ENCODE measurements at regions not wholly inside any gene's neighbourhood (a gene's known extent, or its start where the extent isn't known, plus 50 kb on each side); places are given as distances from the start of the nearest gene placed in this dataset.
A peak's percentile ranks its signal among the peaks of the same experiment; 100 is the strongest.

- DNase-seq: no peak
These were observed 195.2 kb downstream of the MDFIC start for GRCh38 chr7:115116773-115117715.

DNA sequence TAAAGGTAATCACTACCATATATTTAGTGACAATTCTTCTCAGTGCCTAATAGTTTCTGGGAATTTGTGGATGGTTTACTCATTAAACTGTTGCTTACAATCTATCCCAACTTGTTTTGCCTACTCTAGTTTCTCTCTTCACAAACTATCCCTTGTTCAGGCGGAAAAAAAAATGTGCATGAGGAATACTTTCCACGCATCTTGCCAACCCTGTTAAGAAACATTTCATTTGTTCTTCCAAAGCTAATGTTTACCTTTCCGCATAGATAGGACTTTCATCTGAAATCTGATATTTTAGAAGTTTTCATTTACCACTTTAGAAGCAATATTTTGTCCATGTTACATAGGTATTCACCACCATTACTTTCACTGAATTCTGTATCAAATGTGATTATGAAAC is 191.9 kb downstream of the MDFIC start:
- no peak for DNase-seq

GRCh38 chr7:115113131-115113530 is 191.2 kb downstream of the MDFIC start:
- DNase-seq: no peak

- DNase-seq: no peak
These were observed 188.6 kb downstream of the MDFIC start for GRCh38 chr7:115110523-115110922.

GRCh38 chr7:115106316-115106715 is 184.4 kb downstream of the MDFIC start:
- no peak for DNase-seq

- no peak for DNase-seq
These were observed 180.8 kb downstream of the MDFIC start for GRCh38 chr7:115102738-115103137.

DNA sequence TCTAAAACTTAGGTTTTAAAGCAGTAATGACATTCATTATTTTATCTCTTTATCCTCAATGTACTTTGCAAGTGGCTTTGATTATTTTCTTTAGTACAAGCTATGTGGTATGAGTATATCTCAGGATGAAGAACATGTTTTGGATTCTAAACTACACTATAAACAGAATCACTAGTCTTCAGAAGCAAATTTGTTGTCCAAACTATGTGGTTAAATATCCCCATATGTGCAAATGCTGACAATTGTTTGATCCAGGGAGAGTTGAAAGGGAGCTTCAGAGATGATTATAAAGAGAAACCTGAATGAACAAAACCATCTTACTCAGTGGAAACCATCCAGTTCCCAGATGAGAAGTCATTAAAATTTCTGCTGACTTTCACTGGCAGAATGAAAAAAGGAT is 179.3 kb downstream of the MDFIC start:
- no peak for DNase-seq

GRCh38 chr7:115099906-115100305 is 178.0 kb downstream of the MDFIC start:
- no peak for DNase-seq

DNA sequence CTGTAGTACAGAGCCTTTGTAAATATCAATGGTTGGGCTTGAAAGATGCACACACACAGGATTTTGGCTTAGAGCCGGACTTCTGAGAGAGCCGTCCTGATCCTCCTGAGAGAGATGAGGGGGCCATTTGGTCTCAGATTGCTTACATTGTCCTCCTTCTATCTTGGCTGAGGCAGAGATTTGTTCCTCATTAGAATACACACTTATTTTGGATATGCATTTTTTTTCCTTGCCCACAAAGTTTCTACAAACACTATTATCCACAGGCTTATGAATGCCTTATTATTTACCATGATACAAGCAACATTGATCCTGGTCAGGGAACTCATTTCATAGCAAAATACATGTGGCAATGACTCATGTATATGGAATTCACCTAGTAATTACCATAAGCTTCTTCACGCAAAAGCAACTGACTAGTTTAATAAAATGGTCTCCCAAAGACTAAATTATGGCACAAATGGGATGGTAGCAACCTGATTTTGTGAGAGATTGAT is 175.3 kb downstream of the MDFIC start:
- peak in 1 of 2 experiments; percentile 28 for DNase-seq

GRCh38 chr7:115096262-115096661 is 174.4 kb downstream of the MDFIC start:
- no peak for DNase-seq

- DNase-seq: no peak
These were observed 172.3 kb downstream of the MDFIC start for GRCh38 chr7:115094163-115094562.

GRCh38 chr7:115088893-115089292 is 167.0 kb downstream of the MDFIC start:
- no peak for DNase-seq

DNA sequence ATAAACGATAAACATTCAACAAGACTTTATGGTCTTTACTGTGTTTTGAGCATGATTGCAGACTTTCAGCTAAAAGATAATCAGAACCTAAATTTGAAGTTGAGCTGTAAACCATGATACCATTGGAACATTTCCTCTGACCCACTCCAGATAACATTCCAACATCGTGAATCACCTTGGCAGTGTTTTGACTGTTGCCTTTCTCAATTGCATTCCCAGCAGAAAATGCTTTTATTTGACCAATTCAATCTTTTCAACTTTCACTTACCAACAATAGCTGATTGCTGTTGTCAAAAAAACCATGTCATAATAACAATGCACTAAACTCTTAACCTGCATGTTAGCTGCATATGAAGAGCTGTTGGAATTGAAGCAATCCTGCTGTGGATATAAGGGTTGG is 165.5 kb downstream of the MDFIC start:
- DNase-seq: peak in 1 of 2 experiments; percentile 72

DNA sequence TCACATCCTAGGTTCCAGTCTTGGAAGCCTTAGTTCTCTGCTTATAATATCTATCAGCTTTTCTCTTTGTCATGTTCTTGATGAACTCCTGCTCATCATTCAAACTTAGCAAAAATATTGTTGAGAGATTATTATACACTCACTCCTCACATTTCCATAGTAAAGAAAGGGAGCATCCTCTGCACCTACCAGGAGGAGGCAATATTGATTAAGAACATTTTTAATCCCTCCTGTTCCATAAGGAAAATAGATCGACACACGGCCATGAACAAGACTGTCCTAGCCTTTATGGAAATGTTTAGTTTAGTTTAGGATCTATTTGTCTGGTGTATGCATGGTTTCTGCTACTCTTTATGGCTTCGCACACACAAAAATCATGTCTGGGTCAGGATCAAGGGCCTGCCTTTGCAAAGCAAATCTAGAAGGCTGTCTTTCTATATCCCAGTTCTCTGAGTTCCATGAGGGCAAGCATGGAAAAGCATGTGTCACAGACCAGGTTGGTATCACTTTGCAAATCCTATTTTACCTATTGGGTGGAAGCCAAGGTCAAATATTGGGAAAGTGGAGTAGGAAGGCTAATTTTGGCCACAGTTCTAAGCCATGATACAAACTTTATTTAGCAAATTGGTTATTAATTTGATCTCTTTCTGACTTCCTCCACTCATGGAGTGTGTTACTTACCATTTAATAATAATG is 164.4 kb downstream of the MDFIC start:
- no peak for DNase-seq

GRCh38 chr7:115085421-115085820 is 163.5 kb downstream of the MDFIC start:
- no peak for DNase-seq

- DNase-seq: no peak
These were observed 162.0 kb downstream of the MDFIC start for GRCh38 chr7:115083935-115084334.

DNA sequence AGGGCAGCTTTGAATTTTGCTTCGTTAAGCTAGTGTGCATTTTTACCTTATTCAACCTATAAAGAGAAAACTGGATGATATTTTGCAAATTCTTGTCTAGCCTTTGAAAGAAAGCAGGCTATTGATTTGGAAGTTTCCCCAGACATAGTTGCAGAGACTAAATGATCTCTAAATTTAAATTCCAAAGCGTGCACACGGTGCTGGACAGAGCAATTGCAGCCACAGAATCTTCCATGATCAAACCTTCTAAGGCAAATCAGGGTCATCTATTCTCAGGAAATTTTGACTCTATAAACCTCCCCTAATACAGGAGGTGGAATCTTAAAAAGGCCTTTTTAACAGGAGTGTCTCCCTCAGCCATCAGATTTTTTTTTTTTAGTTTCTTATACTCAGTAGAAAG is 159.9 kb downstream of the MDFIC start:
- DNase-seq: no peak

DNA sequence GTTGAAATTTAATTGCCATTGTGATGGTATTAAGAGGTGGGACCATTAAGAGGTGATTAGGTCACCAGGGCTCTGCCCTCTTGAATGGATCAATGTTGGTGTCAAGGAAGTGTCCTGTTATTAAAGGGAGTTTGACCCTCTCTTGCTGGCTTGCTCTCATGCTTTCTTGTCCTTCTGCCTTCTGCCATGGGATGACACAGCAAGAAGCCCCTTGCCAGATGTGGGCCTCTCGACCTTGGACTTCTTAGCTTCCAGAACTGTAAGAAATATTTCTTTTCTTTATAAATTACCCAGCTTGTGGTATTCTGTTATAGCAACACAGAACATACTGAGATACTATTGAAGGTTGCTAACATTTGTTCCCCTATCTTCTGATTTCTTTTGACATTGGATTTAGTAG is 157.0 kb downstream of the MDFIC start:
- no peak for DNase-seq

DNA sequence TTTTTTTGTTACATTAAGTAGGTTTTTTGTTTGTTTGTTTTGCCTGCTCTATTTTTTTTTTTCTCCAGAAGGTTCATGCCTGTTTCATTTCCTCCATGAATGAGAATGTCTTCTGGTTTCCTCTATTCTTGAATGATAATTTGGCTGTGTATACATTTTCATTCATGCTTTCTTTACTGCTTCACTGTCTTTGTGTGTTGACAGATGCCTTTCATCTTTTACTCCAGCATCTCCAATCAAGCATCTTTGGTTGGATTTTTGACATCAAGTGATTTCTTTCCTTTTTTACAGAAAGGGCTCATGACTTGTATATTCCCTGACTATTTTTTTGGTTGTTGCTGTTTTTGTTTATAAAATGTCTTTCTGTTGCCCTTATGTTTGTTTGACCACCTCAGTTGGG is 156.5 kb downstream of the MDFIC start:
- DNase-seq: no peak

DNA sequence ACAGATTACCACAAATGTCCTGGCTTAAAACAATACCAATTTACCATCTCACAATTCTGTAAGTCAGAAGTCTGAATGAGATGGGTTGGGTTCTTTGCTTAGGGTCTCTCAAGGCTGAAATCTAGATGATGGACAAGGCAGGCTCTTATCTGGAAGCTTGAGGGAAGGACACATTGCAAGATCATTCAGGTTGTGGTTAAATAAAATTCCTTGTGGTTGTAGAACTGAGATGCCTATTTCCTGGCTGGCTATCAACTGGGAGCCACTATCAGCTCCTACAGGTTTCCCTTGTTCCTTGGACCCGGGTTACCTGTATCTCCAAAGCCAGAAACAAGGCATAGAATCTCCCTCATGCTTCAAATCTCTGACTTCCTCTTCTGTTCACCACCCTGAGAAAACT is 148.4 kb downstream of the MDFIC start:
- DNase-seq: no peak

Data from SW 1271 (cell line).